Upper lobe of left lung (tissue), 4 donors: ENCODE measurements at regions not wholly inside any gene's neighbourhood (a gene's known extent, or its start where the extent isn't known, plus 50 kb on each side); places are given as distances from the start of the nearest gene placed in this dataset.

ENCODE experiments used
- POLR2A ChIP-seq, 4 donors: fragments of 450-650 bp; IDR thresholded peaks; one replicate each; pipeline ENCODE4 v1.5.1; 2016 to 2017; ENCODE audit warnings: antibody characterized with exemption in 4 of 4, mild to moderate bottlenecking in 2 of 4
- TF ChIP-seq, protein P1 (sequence below), 6 experiments: fragments of 450-650 bp in 4 of 6; fragments of 200-600 bp in 2 of 6; sonication (generic) in 2 of 6; IDR thresholded peaks; one replicate each; pipeline ENCODE4 v1.5.1; 2016 to 2019; ENCODE audit warnings: antibody characterized with exemption in 6 of 6

DNA sequence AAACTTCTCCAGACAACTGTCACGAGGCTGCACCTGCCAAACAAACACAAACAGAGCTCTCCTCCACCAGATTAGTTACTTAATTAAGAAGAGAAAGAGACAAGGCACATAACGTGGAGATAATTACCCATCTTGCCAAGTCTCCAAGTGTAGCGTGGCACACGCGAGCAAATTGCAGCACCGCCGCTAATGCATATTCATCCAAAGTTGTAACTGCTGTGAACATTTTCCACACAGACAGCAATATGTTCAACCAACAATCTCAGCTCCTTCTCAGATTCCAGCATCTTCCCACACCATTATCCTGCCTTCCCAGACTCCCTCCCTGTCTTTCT lies 309.6 kb upstream of the TLE3 start:
- TF ChIP-seq, protein P1, sequence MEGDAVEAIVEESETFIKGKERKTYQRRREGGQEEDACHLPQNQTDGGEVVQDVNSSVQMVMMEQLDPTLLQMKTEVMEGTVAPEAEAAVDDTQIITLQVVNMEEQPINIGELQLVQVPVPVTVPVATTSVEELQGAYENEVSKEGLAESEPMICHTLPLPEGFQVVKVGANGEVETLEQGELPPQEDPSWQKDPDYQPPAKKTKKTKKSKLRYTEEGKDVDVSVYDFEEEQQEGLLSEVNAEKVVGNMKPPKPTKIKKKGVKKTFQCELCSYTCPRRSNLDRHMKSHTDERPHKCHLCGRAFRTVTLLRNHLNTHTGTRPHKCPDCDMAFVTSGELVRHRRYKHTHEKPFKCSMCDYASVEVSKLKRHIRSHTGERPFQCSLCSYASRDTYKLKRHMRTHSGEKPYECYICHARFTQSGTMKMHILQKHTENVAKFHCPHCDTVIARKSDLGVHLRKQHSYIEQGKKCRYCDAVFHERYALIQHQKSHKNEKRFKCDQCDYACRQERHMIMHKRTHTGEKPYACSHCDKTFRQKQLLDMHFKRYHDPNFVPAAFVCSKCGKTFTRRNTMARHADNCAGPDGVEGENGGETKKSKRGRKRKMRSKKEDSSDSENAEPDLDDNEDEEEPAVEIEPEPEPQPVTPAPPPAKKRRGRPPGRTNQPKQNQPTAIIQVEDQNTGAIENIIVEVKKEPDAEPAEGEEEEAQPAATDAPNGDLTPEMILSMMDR (IDR thresholded peaks at IDR 0.05), result no peak
- no peak for TF ChIP-seq POLR2A (IDR thresholded peaks at IDR 0.05)
